Mesenchymal stem cell (in vitro differentiated cells and primary cell): ENCODE measurements at regions not wholly inside any gene's neighbourhood (a gene's known extent, or its start where the extent isn't known, plus 50 kb on each side); places are given as distances from the start of the nearest gene placed in this dataset.

Experiments used
- DNase-seq: peaks from one replicate; pipeline ENCODE4 v3.0.0-alpha.2; 2013
- H2AFZ ChIP-seq: one replicate; pipeline ENCODE4 v1.6.1; 2013; ENCODE audit warnings: low read depth, mild to moderate bottlenecking, control low read depth, inconsistent platforms, low read length, moderate library complexity
- H2AK5ac ChIP-seq: 2 replicates; pipeline ENCODE4 v1.6.1; 2013; ENCODE audit warnings: low read length, moderate library complexity, mild to moderate bottlenecking, inconsistent platforms; ENCODE audit not compliant: severe bottlenecking
- H2BK120ac ChIP-seq: one replicate; pipeline ENCODE4 v1.6.1; 2013; ENCODE audit warnings: low read depth, mild to moderate bottlenecking, inconsistent platforms, low read length, moderate library complexity
- H2BK12ac ChIP-seq, 2 experiments: one replicate each; pipeline ENCODE4 v1.6.1; 2013; ENCODE audit warnings: inconsistent platforms in 2 of 2, low read length in 2 of 2, mild to moderate bottlenecking in 2 of 2, moderate library complexity in 2 of 2, control low read depth in 1 of 2
- H2BK15ac ChIP-seq: one replicate; pipeline ENCODE4 v1.6.1; 2013; ENCODE audit warnings: mild to moderate bottlenecking, low read depth, inconsistent platforms; ENCODE audit not compliant: poor library complexity, severe bottlenecking
- H2BK5ac ChIP-seq: 2 replicates; pipeline ENCODE4 v1.6.1; 2013; ENCODE audit warnings: low read depth, mild to moderate bottlenecking, low read length, control low read depth, inconsistent platforms; ENCODE audit not compliant: poor library complexity, severe bottlenecking
- H3K14ac ChIP-seq, 2 experiments: one replicate each; pipeline ENCODE4 v1.6.1; 2013; ENCODE audit warnings: inconsistent platforms in 2 of 2, low read length in 2 of 2, control low read depth in 1 of 2, mild to moderate bottlenecking in 1 of 2, moderate library complexity in 1 of 2
- H3K18ac ChIP-seq, 2 experiments: one replicate each; pipeline ENCODE4 v1.6.1; 2013; ENCODE audit warnings: inconsistent platforms in 2 of 2, low read length in 2 of 2, control low read depth in 1 of 2, low read depth in 1 of 2, mild to moderate bottlenecking in 1 of 2
- H3K23ac ChIP-seq, 2 experiments: one replicate each; pipeline ENCODE4 v1.6.1; 2013; ENCODE audit warnings: inconsistent platforms in 2 of 2, low read length in 2 of 2, mild to moderate bottlenecking in 2 of 2, moderate library complexity in 2 of 2, control low read depth in 1 of 2
- H3K27ac ChIP-seq: 2 replicates; pipeline ENCODE4 v1.5.1; 2013; ENCODE audit warnings: mild to moderate bottlenecking, moderate library complexity, low read length, control low read depth, inconsistent platforms; ENCODE audit not compliant: poor library complexity, severe bottlenecking
- H3K27me3 ChIP-seq, 2 experiments: 2 replicates each; pipeline versions ENCODE4 v1.6.1 to v1.7.0; 2013; ENCODE audit warnings: low read length in 2 of 2, mild to moderate bottlenecking in 2 of 2, moderate library complexity in 2 of 2, control low read depth in 1 of 2, inconsistent platforms in 1 of 2; ENCODE audit not compliant: control insufficient read depth in 1 of 2, insufficient read depth in 1 of 2
- H3K36me3 ChIP-seq, 2 experiments: 2 replicates each; pipeline versions ENCODE4 v1.6.1 to v1.7.0; 2013; ENCODE audit warnings: low read length in 2 of 2, control low read depth in 1 of 2, inconsistent platforms in 1 of 2, low read depth in 1 of 2, mild to moderate bottlenecking in 1 of 2; ENCODE audit not compliant: insufficient read depth in 2 of 2, control insufficient read depth in 1 of 2
- H3K4ac ChIP-seq, 2 experiments: one replicate each; pipeline ENCODE4 v1.6.1; 2013; ENCODE audit warnings: inconsistent platforms in 2 of 2, low read length in 2 of 2, mild to moderate bottlenecking in 2 of 2, moderate library complexity in 2 of 2, control low read depth in 1 of 2, low read depth in 1 of 2
- H3K4me1 ChIP-seq: 2 replicates; pipeline ENCODE4 v1.6.1; 2013; ENCODE audit warnings: low read depth, low read length, control low read depth; ENCODE audit not compliant: control insufficient read depth, insufficient read depth
- H3K4me2 ChIP-seq: 2 replicates; pipeline ENCODE4 v1.6.1; 2013; ENCODE audit warnings: low read length, mild to moderate bottlenecking, inconsistent platforms; ENCODE audit not compliant: poor library complexity, severe bottlenecking
- H3K4me3 ChIP-seq, 2 experiments: 2 replicates each; pipeline versions ENCODE4 v1.5.1 to v1.7.0; 2013; ENCODE audit warnings: low read length in 2 of 2, mild to moderate bottlenecking in 2 of 2, control low read depth in 1 of 2, low read depth in 1 of 2; ENCODE audit not compliant: insufficient read depth in 1 of 2
- H3K79me1 ChIP-seq: replicated peaks from 2 replicates; pipeline ENCODE4 v1.6.1; 2013; ENCODE audit warnings: mild to moderate bottlenecking, control low read depth, low read length, inconsistent platforms; ENCODE audit not compliant: poor library complexity, severe bottlenecking
- H3K9ac ChIP-seq: 2 replicates; pipeline ENCODE4 v1.7.0; 2013; ENCODE audit warnings: mild to moderate bottlenecking, low read length, moderate library complexity
- H3K9me3 ChIP-seq: 2 replicates; pipeline ENCODE4 v1.7.0; 2013; ENCODE audit warnings: mild to moderate bottlenecking, low read length; ENCODE audit not compliant: control insufficient read depth
- H4K8ac ChIP-seq: one replicate; pipeline ENCODE4 v1.6.1; 2013; ENCODE audit warnings: inconsistent platforms, mild to moderate bottlenecking, low read length, moderate library complexity
- H4K91ac ChIP-seq: one replicate; pipeline ENCODE4 v1.6.1; 2013; ENCODE audit warnings: mild to moderate bottlenecking, low read length, inconsistent platforms
- WGBS: methylation state at CpG from one replicate; pipeline ENCODE4 v1.1.7; 2013; ENCODE audit warnings: mixed read lengths; 5-methylcytosine and 5-hydroxymethylcytosine counted together

GRCh38 chr5:156036640-156037039 is 290.3 kb upstream of the SGCD start:
- Histone ChIP-seq H3K27ac (no peak overlapping the region), H3K14ac (no peak overlapping the region), H3K9ac (no peak overlapping the region), H3K18ac (no peak overlapping the region), H3K4me3 (no peak overlapping the region), H2BK120ac (no peak overlapping the region), H3K23ac (no peak overlapping the region), H2BK12ac (no peak overlapping the region), H4K91ac (no peak overlapping the region), H3K27me3 (no peaks in the 10 kb centered on the region), H2BK15ac (no peak overlapping the region), H2AFZ (no peak overlapping the region), H3K9me3 (no peaks in the 10 kb centered on the region), H2BK5ac (no peak overlapping the region), H3K36me3 (no peaks in the 10 kb centered on the region), H2AK5ac (no peak overlapping the region), H3K4me1 (no peaks in the 10 kb centered on the region), H4K8ac (no peak overlapping the region), H3K4me2 (no peak overlapping the region), H3K79me1 (no peaks in the 10 kb centered on the region), H3K4ac (no peak overlapping the region)
- peak; percentile 28 for DNase-seq

GRCh38 chr5:156037151-156037909 is 289.6 kb upstream of the SGCD start:
- Histone ChIP-seq H2AK5ac (no peak overlapping the region), H3K27me3 (no peaks in the 10 kb centered on the region), H3K4me2 (no peak overlapping the region), H3K4ac (no peak overlapping the region), H3K4me1 (no peaks in the 10 kb centered on the region), H3K14ac (no peak overlapping the region), H2AFZ (no peak overlapping the region), H2BK120ac (no peak overlapping the region), H4K8ac (no peak overlapping the region), H3K18ac (no peak overlapping the region), H2BK12ac (no peak overlapping the region), H3K79me1 (no peaks in the 10 kb centered on the region), H3K36me3 (no peaks in the 10 kb centered on the region), H2BK15ac (no peak overlapping the region), H2BK5ac (no peak overlapping the region), H3K4me3 (no peak overlapping the region), H3K9ac (no peak overlapping the region), H3K9me3 (no peaks in the 10 kb centered on the region), H4K91ac (no peak overlapping the region), H3K23ac (no peak overlapping the region), H3K27ac (no peak overlapping the region)
- DNase-seq: peak; percentile 1
- WGBS: 50% methylated on average over 2 of the region's 2 CpGs

GRCh38 chr5:156042726-156043125 is 284.2 kb upstream of the SGCD start:
- H3K23ac ChIP-seq: no peak overlapping the region
- H2BK15ac ChIP-seq: no peak overlapping the region
- no peaks in the 10 kb centered on the region for H3K9me3 ChIP-seq
- H4K91ac ChIP-seq: no peak overlapping the region
- 94% methylated on average over 1 of the region's 1 CpG for WGBS
- no peak overlapping the region for H3K27ac ChIP-seq
- H2BK120ac ChIP-seq: no peak overlapping the region
- no peak overlapping the region for H2AFZ ChIP-seq
- DNase-seq: no peak
- H3K4me3 ChIP-seq: no peak overlapping the region
- no peaks in the 10 kb centered on the region for H3K36me3 ChIP-seq
- no peak overlapping the region for H2BK12ac ChIP-seq
- H3K18ac ChIP-seq: no peak overlapping the region
- no peak overlapping the region for H3K4me2 ChIP-seq
- no peaks in the 10 kb centered on the region for H3K4me1 ChIP-seq
- no peak overlapping the region for H2BK5ac ChIP-seq
- no peak overlapping the region for H3K14ac ChIP-seq
- H3K79me1 ChIP-seq: no peaks in the 10 kb centered on the region
- no peak overlapping the region for H4K8ac ChIP-seq
- H3K4ac ChIP-seq: no peak overlapping the region
- H3K9ac ChIP-seq: no peak overlapping the region
- H2AK5ac ChIP-seq: no peak overlapping the region
- no peaks in the 10 kb centered on the region for H3K27me3 ChIP-seq

- no peak overlapping the region for H4K91ac ChIP-seq
Observed at GRCh38 chr5:156043351-156043750, 283.6 kb upstream of the SGCD start.

More at GRCh38 chr5:156043351-156043750, 283.6 kb upstream of the SGCD start:
- DNase-seq: no peak
- no peak overlapping the region for H2BK12ac ChIP-seq
- no peak overlapping the region for H4K8ac ChIP-seq
- no peak overlapping the region for H3K27ac ChIP-seq
- no peak overlapping the region for H3K4ac ChIP-seq
- H3K27me3 ChIP-seq: no peaks in the 10 kb centered on the region
- H2BK5ac ChIP-seq: no peak overlapping the region
- H2AFZ ChIP-seq: no peak overlapping the region
- no peak overlapping the region for H3K18ac ChIP-seq
- H2AK5ac ChIP-seq: no peak overlapping the region
- H3K9me3 ChIP-seq: no peaks in the 10 kb centered on the region
- H2BK15ac ChIP-seq: no peak overlapping the region
- no peak overlapping the region for H3K23ac ChIP-seq
- H3K36me3 ChIP-seq: no peaks in the 10 kb centered on the region
- H2BK120ac ChIP-seq: no peak overlapping the region
- H3K4me2 ChIP-seq: no peak overlapping the region
- no peak overlapping the region for H3K4me3 ChIP-seq
- H3K4me1 ChIP-seq: no peaks in the 10 kb centered on the region
- H3K14ac ChIP-seq: no peak overlapping the region
- no peak overlapping the region for H3K9ac ChIP-seq
- H3K79me1 ChIP-seq: no peaks in the 10 kb centered on the region
